SK-N-SH (cell line): ENCODE measurements at regions not wholly inside any gene's neighbourhood (a gene's known extent, or its start where the extent isn't known, plus 50 kb on each side); places are given as distances from the start of the nearest gene placed in this dataset.

Experiments
- CTCF ChIA-PET: fragments of 300-600, 350-600 bp; formaldehyde crosslinking; extraction: SDS; loops from one replicate; lab custom pipeline; 2021; lab: Yijun Ruan, JAX
- POLR2A ChIA-PET: fragments of 350-600 bp; sonication (Branson Sonifier 250); formaldehyde crosslinking; extraction: SDS; loops from one replicate; lab custom pipeline; 2020; ENCODE audit warnings: antibody characterized with exemption, inconsistent platforms; lab: Yijun Ruan, JAX
- DNase-seq: peaks from one replicate; pipeline ENCODE4 v3.0.0; 2012
- H2AFZ ChIP-seq: fragments of 200-600 bp; sonication (generic); 2 replicates; pipeline ENCODE4 v1.8.1; 2016; ENCODE audit warnings: antibody characterized with exemption, mild to moderate bottlenecking, low read depth
- H3F3A ChIP-seq: fragments of 200-600 bp; sonication (generic); replicated peaks from 2 replicates; pipeline ENCODE3; 2016; ENCODE audit warnings: antibody characterized with exemption, mild to moderate bottlenecking; ENCODE audit not compliant: insufficient read depth
- H3K27ac ChIP-seq, 2 experiments: fragments of 200-500 bp in 1 of 2; fragments of 200-600 bp in 1 of 2; sonication (Bioruptor generic) in 1 of 2; sonication (generic), shearing (Covaris generic) in 1 of 2; 2 replicates each; pipeline versions ENCODE4 v1.5.1 to v1.6.1; 2014 to 2016; ENCODE audit warnings: low read depth in 2 of 2, inconsistent platforms in 1 of 2, low read length in 1 of 2, mild to moderate bottlenecking in 1 of 2, mixed read lengths in 1 of 2
- H3K27me3 ChIP-seq: fragments of 200-600 bp; sonication (generic), shearing (Covaris generic); 2 replicates; pipeline ENCODE4 v1.6.1; 2016; ENCODE audit warnings: mixed run types; ENCODE audit not compliant: insufficient read depth
- H3K36me3 ChIP-seq, 2 experiments: fragments of 200-500 bp in 1 of 2; fragments of 200-600 bp in 1 of 2; sonication (Bioruptor generic) in 1 of 2; sonication (generic) in 1 of 2; replicated peaks in 1 of 2; 2 replicates each; pipeline versions ENCODE3 to v1.5.1; 2014 to 2016; ENCODE audit warnings: low read length in 1 of 2, mild to moderate bottlenecking in 1 of 2; ENCODE audit not compliant: insufficient read depth in 2 of 2, control insufficient read depth in 1 of 2
- H3K4me1 ChIP-seq, 2 experiments: fragments of 200-500 bp in 1 of 2; fragments of 200-600 bp in 1 of 2; sonication (Bioruptor generic) in 1 of 2; sonication (generic), shearing (Covaris generic) in 1 of 2; 2 replicates each; pipeline versions ENCODE4 v1.5.1 to v1.6.1; 2014 to 2016; ENCODE audit warnings: low read depth in 1 of 2, low read length in 1 of 2, mixed run types in 1 of 2; ENCODE audit not compliant: insufficient read depth in 2 of 2, control insufficient read depth in 1 of 2
- H3K4me2 ChIP-seq: fragments of 200-600 bp; sonication (generic), shearing (Covaris generic); 2 replicates; pipeline ENCODE4 v1.6.1; 2017; ENCODE audit warnings: mixed run types
- H3K4me3 ChIP-seq, 2 experiments: fragments of 200-500 bp in 1 of 2; fragments of 200-600 bp in 1 of 2; sonication (Bioruptor generic) in 1 of 2; sonication (generic), shearing (Covaris generic) in 1 of 2; 2 replicates each; pipeline versions ENCODE4 v1.5.1 to v1.8.1; 2014 to 2016; ENCODE audit warnings: low read depth in 2 of 2, inconsistent platforms in 1 of 2, low read length in 1 of 2, mild to moderate bottlenecking in 1 of 2, mixed read lengths in 1 of 2, moderate library complexity in 1 of 2
- H3K79me2 ChIP-seq: fragments of 200-600 bp; sonication (generic); 2 replicates; pipeline ENCODE4 v1.8.1; 2017; ENCODE audit warnings: mild to moderate bottlenecking; ENCODE audit not compliant: insufficient read depth
- H3K9ac ChIP-seq: fragments of 200-600 bp; sonication (generic); 2 replicates; pipeline ENCODE4 v1.6.1; 2017; ENCODE audit warnings: mixed run types
- H3K9me2 ChIP-seq: fragments of 200-600 bp; sonication (generic); 2 replicates; pipeline ENCODE4 v1.6.1; 2017; ENCODE audit warnings: mixed run types
- H3K9me3 ChIP-seq: fragments of 200-600 bp; sonication (generic); 2 replicates; pipeline ENCODE4 v1.6.1; 2017; ENCODE audit warnings: mixed run types, mild to moderate bottlenecking, moderate library complexity
- H4K20me1 ChIP-seq: fragments of 200-600 bp; sonication (generic); 2 replicates; pipeline ENCODE4 v1.6.1; 2017; ENCODE audit warnings: mild to moderate bottlenecking, mixed run types; ENCODE audit not compliant: insufficient read depth
- FOSL2 ChIP-seq: IDR thresholded peaks from 2 replicates; pipeline ENCODE4 v1.4.0; 2012; ENCODE audit warnings: low read depth, mild to moderate bottlenecking, moderate library complexity, borderline replicate concordance
- FOXJ3 ChIP-seq: sonication (generic); formaldehyde crosslinking; IDR thresholded peaks from 2 replicates; pipeline ENCODE4 v1.5.1; 2020; ENCODE audit warnings: mild to moderate bottlenecking, missing genetic modification reagents
- GATA2 ChIP-seq: sonication (generic); formaldehyde crosslinking; IDR thresholded peaks from 2 replicates; pipeline ENCODE4 v1.5.0; 2020; ENCODE audit warnings: mild to moderate bottlenecking, missing genetic modification reagents
- JUND ChIP-seq: IDR thresholded peaks from 2 replicates; pipeline ENCODE4 v1.4.0; 2012
- MEF2A ChIP-seq: IDR thresholded peaks from 2 replicates; pipeline ENCODE4 v1.4.0; 2012; ENCODE audit warnings: low read depth, borderline replicate concordance
- MXI1 ChIP-seq: IDR thresholded peaks from 2 replicates; pipeline ENCODE4 v1.6.1; 2012; ENCODE audit warnings: mild to moderate bottlenecking, low read depth, low read length, improper control_type of control experiment
- RAD21 ChIP-seq: IDR thresholded peaks from 2 replicates; pipeline ENCODE4 v1.6.1; 2012; ENCODE audit warnings: mild to moderate bottlenecking, low read length
- RCOR1 ChIP-seq: fragments of 150-350 bp; IDR thresholded peaks from 2 replicates; pipeline ENCODE4 v1.6.1; 2017; ENCODE audit warnings: antibody characterized with exemption, low read length
- REST ChIP-seq: IDR thresholded peaks from 2 replicates; pipeline ENCODE4 v1.6.1; 2012; ENCODE audit warnings: mild to moderate bottlenecking, low read depth, low read length, moderate library complexity
- RXRA ChIP-seq: IDR thresholded peaks from 2 replicates; pipeline ENCODE4 v1.4.0; 2012; ENCODE audit warnings: low read depth, mild to moderate bottlenecking, borderline replicate concordance
- SIN3A ChIP-seq: IDR thresholded peaks from 2 replicates; pipeline ENCODE4 v1.6.1; 2012; ENCODE audit warnings: low read depth, mild to moderate bottlenecking, low read length, moderate library complexity, borderline replicate concordance
- TAF1 ChIP-seq: IDR thresholded peaks from 2 replicates; pipeline ENCODE4 v1.6.1; 2012; ENCODE audit warnings: low read depth, mild to moderate bottlenecking, low read length, moderate library complexity, borderline replicate concordance
- TCF12 ChIP-seq: IDR thresholded peaks from 2 replicates; pipeline ENCODE4 v1.4.0; 2012
- TEAD4 ChIP-seq: IDR thresholded peaks from 2 replicates; pipeline ENCODE4 v1.4.0; 2012; ENCODE audit warnings: mild to moderate bottlenecking, borderline replicate concordance; ENCODE audit not compliant: insufficient read depth
- USF2 ChIP-seq: fragments of 150-350 bp; IDR thresholded peaks from 2 replicates; pipeline ENCODE4 v1.6.1; 2017; ENCODE audit warnings: antibody characterized with exemption, low read length, low read depth, borderline replicate concordance
- YY1 ChIP-seq: IDR thresholded peaks from 2 replicates; pipeline ENCODE4 v1.4.0; 2012; ENCODE audit warnings: low read depth, mild to moderate bottlenecking
- WGBS: methylation state at CpG from one replicate; pipeline ENCODE4 v1.1.6; 2017; ENCODE audit warnings: low lambda C conversion rate; 5-methylcytosine and 5-hydroxymethylcytosine counted together
- TF ChIP-seq, protein P1 (sequence below): IDR thresholded peaks from 2 replicates; pipeline ENCODE4 v1.4.0; 2012; ENCODE audit warnings: low read depth, borderline replicate concordance
- TF ChIP-seq, protein P2 (sequence below): IDR thresholded peaks from 2 replicates; pipeline ENCODE4 v1.4.0; 2012; ENCODE audit warnings: low read depth, borderline replicate concordance
- TF ChIP-seq, protein P3 (sequence below): IDR thresholded peaks from 2 replicates; pipeline ENCODE4; 2012
- TF ChIP-seq, protein P4 (sequence below): IDR thresholded peaks from 2 replicates; pipeline ENCODE4 v1.4.0; 2012; ENCODE audit warnings: low read depth

GRCh38 chr14:82309199-82309598 lies 775.5 kb upstream of the SEL1L start:
- ChIA-PET CTCF (no interaction called here), POLR2A (no interaction called here)
- Histone ChIP-seq H3K4me2 (no peak overlapping the region), H3K4me1 (no peaks in the 10 kb centered on the region), H3F3A (no peaks in the 10 kb centered on the region), H3K4me3 (no peak overlapping the region), H3K36me3 (no peaks in the 10 kb centered on the region), H3K79me2 (no peaks in the 10 kb centered on the region), H3K9me3 (no peaks in the 10 kb centered on the region), H3K9me2 (no peaks in the 10 kb centered on the region), H3K9ac (no peak overlapping the region), H2AFZ (no peak overlapping the region), H4K20me1 (no peaks in the 10 kb centered on the region), H3K27ac (no peak overlapping the region), H3K27me3 (no peaks in the 10 kb centered on the region)
- TF ChIP-seq TEAD4: no peak
- TF ChIP-seq USF2: no peak
- no peak for TF ChIP-seq TAF1
- TF ChIP-seq GATA2 (CRISPR knock-in tag): no peak
- no peak for TF ChIP-seq JUND
- TF ChIP-seq TCF12: no peak
- TF ChIP-seq, protein P1, sequence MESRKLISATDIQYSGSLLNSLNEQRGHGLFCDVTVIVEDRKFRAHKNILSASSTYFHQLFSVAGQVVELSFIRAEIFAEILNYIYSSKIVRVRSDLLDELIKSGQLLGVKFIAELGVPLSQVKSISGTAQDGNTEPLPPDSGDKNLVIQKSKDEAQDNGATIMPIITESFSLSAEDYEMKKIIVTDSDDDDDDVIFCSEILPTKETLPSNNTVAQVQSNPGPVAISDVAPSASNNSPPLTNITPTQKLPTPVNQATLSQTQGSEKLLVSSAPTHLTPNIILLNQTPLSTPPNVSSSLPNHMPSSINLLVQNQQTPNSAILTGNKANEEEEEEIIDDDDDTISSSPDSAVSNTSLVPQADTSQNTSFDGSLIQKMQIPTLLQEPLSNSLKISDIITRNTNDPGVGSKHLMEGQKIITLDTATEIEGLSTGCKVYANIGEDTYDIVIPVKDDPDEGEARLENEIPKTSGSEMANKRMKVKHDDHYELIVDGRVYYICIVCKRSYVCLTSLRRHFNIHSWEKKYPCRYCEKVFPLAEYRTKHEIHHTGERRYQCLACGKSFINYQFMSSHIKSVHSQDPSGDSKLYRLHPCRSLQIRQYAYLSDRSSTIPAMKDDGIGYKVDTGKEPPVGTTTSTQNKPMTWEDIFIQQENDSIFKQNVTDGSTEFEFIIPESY: no peak
- TF ChIP-seq MXI1: no peak
- TF ChIP-seq FOXJ3 (CRISPR knock-in tag): no peak
- TF ChIP-seq, protein P2, sequence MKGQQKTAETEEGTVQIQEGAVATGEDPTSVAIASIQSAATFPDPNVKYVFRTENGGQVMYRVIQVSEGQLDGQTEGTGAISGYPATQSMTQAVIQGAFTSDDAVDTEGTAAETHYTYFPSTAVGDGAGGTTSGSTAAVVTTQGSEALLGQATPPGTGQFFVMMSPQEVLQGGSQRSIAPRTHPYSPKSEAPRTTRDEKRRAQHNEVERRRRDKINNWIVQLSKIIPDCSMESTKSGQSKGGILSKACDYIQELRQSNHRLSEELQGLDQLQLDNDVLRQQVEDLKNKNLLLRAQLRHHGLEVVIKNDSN: no peak
- no peak for TF ChIP-seq RCOR1
- TF ChIP-seq RAD21: no peak
- WGBS: 7% methylated on average over 2 of the region's 2 CpGs
- DNase-seq: no peak

DNA sequence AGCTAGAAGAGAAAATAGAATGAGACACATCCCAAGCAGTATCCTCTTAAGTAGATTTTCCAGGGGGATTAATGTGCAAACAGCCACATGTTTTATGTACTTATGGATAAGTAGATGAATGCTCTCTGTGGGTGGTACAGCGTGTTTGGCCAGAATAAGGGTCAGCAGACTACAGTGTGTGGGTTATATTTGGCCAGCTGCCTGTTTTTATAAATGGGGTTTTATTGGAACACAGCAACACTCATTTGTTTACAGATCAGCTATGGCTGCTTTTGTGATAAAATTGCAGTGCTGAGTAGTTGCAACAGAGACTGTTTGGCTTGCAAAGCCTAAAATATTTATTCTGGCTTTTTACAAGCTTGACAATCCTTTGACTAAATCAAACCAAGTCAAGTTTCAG lies 780.2 kb upstream of the SEL1L start:
- no peak overlapping the region for H3K9ac ChIP-seq
- H3K9me2 ChIP-seq: no peaks in the 10 kb centered on the region
- H4K20me1 ChIP-seq: no peaks in the 10 kb centered on the region
- H3K9me3 ChIP-seq: no peaks in the 10 kb centered on the region
- H3K36me3 ChIP-seq: no peaks in the 10 kb centered on the region
- no peak overlapping the region for H3K4me2 ChIP-seq
- H3K4me3 ChIP-seq: no peak overlapping the region
- no peaks in the 10 kb centered on the region for H3K4me1 ChIP-seq
- no peaks in the 10 kb centered on the region for H3K27me3 ChIP-seq
- no peak for DNase-seq
- POLR2A ChIA-PET: no interaction called here
- H3F3A ChIP-seq: no peaks in the 10 kb centered on the region
- no peaks in the 10 kb centered on the region for H3K79me2 ChIP-seq
- 0% methylated on average over 1 of the region's 1 CpG for WGBS
- no peak overlapping the region for H3K27ac ChIP-seq
- no peak overlapping the region for H2AFZ ChIP-seq
- CTCF ChIA-PET: no interaction called here
- no peak for TF ChIP-seq RXRA
- no peak for TF ChIP-seq MEF2A
- no peak for TF ChIP-seq RCOR1
- TF ChIP-seq, protein P3, sequence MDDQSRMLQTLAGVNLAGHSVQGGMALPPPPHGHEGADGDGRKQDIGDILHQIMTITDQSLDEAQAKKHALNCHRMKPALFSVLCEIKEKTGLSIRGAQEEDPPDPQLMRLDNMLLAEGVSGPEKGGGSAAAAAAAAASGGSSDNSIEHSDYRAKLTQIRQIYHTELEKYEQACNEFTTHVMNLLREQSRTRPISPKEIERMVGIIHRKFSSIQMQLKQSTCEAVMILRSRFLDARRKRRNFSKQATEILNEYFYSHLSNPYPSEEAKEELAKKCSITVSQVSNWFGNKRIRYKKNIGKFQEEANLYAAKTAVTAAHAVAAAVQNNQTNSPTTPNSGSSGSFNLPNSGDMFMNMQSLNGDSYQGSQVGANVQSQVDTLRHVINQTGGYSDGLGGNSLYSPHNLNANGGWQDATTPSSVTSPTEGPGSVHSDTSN: no peak
- no peak for TF ChIP-seq SIN3A
- no peak for TF ChIP-seq FOXJ3 (CRISPR knock-in tag)
- TF ChIP-seq, protein P4, sequence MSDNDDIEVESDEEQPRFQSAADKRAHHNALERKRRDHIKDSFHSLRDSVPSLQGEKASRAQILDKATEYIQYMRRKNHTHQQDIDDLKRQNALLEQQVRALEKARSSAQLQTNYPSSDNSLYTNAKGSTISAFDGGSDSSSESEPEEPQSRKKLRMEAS: no peak
- no peak for TF ChIP-seq RAD21
- no peak for TF ChIP-seq TEAD4
- TF ChIP-seq YY1: no peak
- TF ChIP-seq FOSL2: no peak
- TF ChIP-seq REST: no peak
